ENCODE measurements at regions not wholly inside any gene's neighbourhood (a gene's known extent, or its start where the extent isn't known, plus 50 kb on each side); places are given as distances from the start of the nearest gene placed in this dataset.
"Not testable (repeated sequence)": the region's sequence is repeated elsewhere in the genome, so short reads cannot be mapped to it uniquely, and the experiment has no call there.

- Histone ChIP-seq H3K79me2 (ENCODE audit: low read length) (no peaks in the 10 kb centered on the region), H3K4me2 (ENCODE audit: low read depth, low read length) (no peak overlapping the region), H2AFZ (ENCODE audit: low read length) (no peak overlapping the region), H3K4me1 (ENCODE audit: low read length) (no peaks in the 10 kb centered on the region), H3K4me3 (ENCODE audit: low read length) (no peak overlapping the region), H3K9ac (ENCODE audit: low read length) (no peak overlapping the region), H4K20me1 (ENCODE audit: insufficient read depth, low read length) (no peaks in the 10 kb centered on the region), H3K36me3 (replicated peaks; ENCODE audit: insufficient read depth, low read length) (no peaks in the 10 kb centered on the region), H3K9me3 (replicated peaks; ENCODE audit: insufficient read depth, low read length) (no peaks in the 10 kb centered on the region), H3F3A (ENCODE audit: insufficient read depth, low read length) (no peaks in the 10 kb centered on the region), H3K9me2 (replicated peaks; ENCODE audit: insufficient read depth, low read length) (no peaks in the 10 kb centered on the region), H3K27ac (ENCODE audit: low read length) (no peak overlapping the region), H3K27me3 (replicated peaks; ENCODE audit: insufficient read depth, low read length) (no peaks in the 10 kb centered on the region)
- no peak for TF ChIP-seq EZH2 (optimal IDR thresholded peaks at IDR 0.05; ENCODE audit: low read depth, low read length)
- no peak for TF ChIP-seq CTCF (IDR thresholded peaks at IDR 0.05; ENCODE audit: low read length)
- TF ChIP-seq EZH2phosphoT487 (IDR thresholded peaks at IDR 0.05; ENCODE audit: low read length) = no peak
- DNase-seq = no peak
Measured at GRCh38 chr16:52741351-52741750, 194.4 kb upstream of the TOX3 start.

GRCh38 chr16:52740766-52741165 lies 193.8 kb upstream of the TOX3 start:
- Histone ChIP-seq H4K20me1 (ENCODE audit: insufficient read depth, low read length) (no peaks in the 10 kb centered on the region), H3K36me3 (replicated peaks; ENCODE audit: insufficient read depth, low read length) (no peaks in the 10 kb centered on the region), H3K79me2 (ENCODE audit: low read length) (no peaks in the 10 kb centered on the region), H3K4me3 (ENCODE audit: low read length) (no peak overlapping the region), H3K27me3 (replicated peaks; ENCODE audit: insufficient read depth, low read length) (no peaks in the 10 kb centered on the region), H3K4me1 (ENCODE audit: low read length) (no peaks in the 10 kb centered on the region), H3F3A (ENCODE audit: insufficient read depth, low read length) (no peaks in the 10 kb centered on the region), H3K9me2 (replicated peaks; ENCODE audit: insufficient read depth, low read length) (no peaks in the 10 kb centered on the region), H3K27ac (ENCODE audit: low read length) (no peak overlapping the region), H3K9me3 (replicated peaks; ENCODE audit: insufficient read depth, low read length) (no peaks in the 10 kb centered on the region), H2AFZ (ENCODE audit: low read length) (no peak overlapping the region), H3K4me2 (ENCODE audit: low read depth, low read length) (no peak overlapping the region), H3K9ac (ENCODE audit: low read length) (no peak overlapping the region)
- TF ChIP-seq EZH2phosphoT487 (IDR thresholded peaks at IDR 0.05; ENCODE audit: low read length) (no peak), CTCF (IDR thresholded peaks at IDR 0.05; ENCODE audit: low read length) (no peak), EZH2 (optimal IDR thresholded peaks at IDR 0.05; ENCODE audit: low read depth, low read length) (no peak)
- no peak for DNase-seq

- no peak overlapping the region for H3K27ac ChIP-seq (ENCODE audit: low read length)
- TF ChIP-seq EZH2phosphoT487 (IDR thresholded peaks at IDR 0.05; ENCODE audit: low read length) = no peak
- no peak for TF ChIP-seq CTCF (IDR thresholded peaks at IDR 0.05; ENCODE audit: low read length)
- TF ChIP-seq EZH2 (optimal IDR thresholded peaks at IDR 0.05; ENCODE audit: low read depth, low read length) = no peak
Measured at GRCh38 chr16:52740333-52740732, 193.4 kb upstream of the TOX3 start.

GRCh38 chr16:52738992-52739391 lies 192.0 kb upstream of the TOX3 start:
- H3K9me3 ChIP-seq (replicated peaks; ENCODE audit: insufficient read depth, low read length); H3K4me2 ChIP-seq (ENCODE audit: low read depth, low read length); H3K36me3 ChIP-seq (replicated peaks; ENCODE audit: insufficient read depth, low read length); H3K4me1 ChIP-seq (ENCODE audit: low read length); H3K9ac ChIP-seq (ENCODE audit: low read length); H4K20me1 ChIP-seq (ENCODE audit: insufficient read depth, low read length); H3K79me2 ChIP-seq (ENCODE audit: low read length); DNase-seq; H3F3A ChIP-seq (ENCODE audit: insufficient read depth, low read length); H2AFZ ChIP-seq (ENCODE audit: low read length); H3K9me2 ChIP-seq (replicated peaks; ENCODE audit: insufficient read depth, low read length); H3K4me3 ChIP-seq (ENCODE audit: low read length); H3K27ac ChIP-seq (ENCODE audit: low read length); H3K27me3 ChIP-seq (replicated peaks; ENCODE audit: insufficient read depth, low read length): not testable (repeated sequence)

More at GRCh38 chr16:52740333-52740732, 193.4 kb upstream of the TOX3 start:
- no peaks in the 10 kb centered on the region for H4K20me1 ChIP-seq (ENCODE audit: insufficient read depth, low read length)
- H3F3A ChIP-seq (ENCODE audit: insufficient read depth, low read length) = no peaks in the 10 kb centered on the region
- no peaks in the 10 kb centered on the region for H3K27me3 ChIP-seq (replicated peaks; ENCODE audit: insufficient read depth, low read length)
- H3K79me2 ChIP-seq (ENCODE audit: low read length) = no peaks in the 10 kb centered on the region
- no peaks in the 10 kb centered on the region for H3K4me1 ChIP-seq (ENCODE audit: low read length)
- no peak overlapping the region for H2AFZ ChIP-seq (ENCODE audit: low read length)
- no peaks in the 10 kb centered on the region for H3K9me3 ChIP-seq (replicated peaks; ENCODE audit: insufficient read depth, low read length)
- H3K36me3 ChIP-seq (replicated peaks; ENCODE audit: insufficient read depth, low read length) = no peaks in the 10 kb centered on the region
- H3K4me2 ChIP-seq (ENCODE audit: low read depth, low read length) = no peak overlapping the region
- no peaks in the 10 kb centered on the region for H3K9me2 ChIP-seq (replicated peaks; ENCODE audit: insufficient read depth, low read length)
- no peak overlapping the region for H3K9ac ChIP-seq (ENCODE audit: low read length)
- DNase-seq = no peak
- H3K4me3 ChIP-seq (ENCODE audit: low read length) = no peak overlapping the region
